ENCODE measurements at regions not wholly inside any gene's neighbourhood (a gene's known extent, or its start where the extent isn't known, plus 50 kb on each side); places are given as distances from the start of the nearest gene placed in this dataset.

DNA sequence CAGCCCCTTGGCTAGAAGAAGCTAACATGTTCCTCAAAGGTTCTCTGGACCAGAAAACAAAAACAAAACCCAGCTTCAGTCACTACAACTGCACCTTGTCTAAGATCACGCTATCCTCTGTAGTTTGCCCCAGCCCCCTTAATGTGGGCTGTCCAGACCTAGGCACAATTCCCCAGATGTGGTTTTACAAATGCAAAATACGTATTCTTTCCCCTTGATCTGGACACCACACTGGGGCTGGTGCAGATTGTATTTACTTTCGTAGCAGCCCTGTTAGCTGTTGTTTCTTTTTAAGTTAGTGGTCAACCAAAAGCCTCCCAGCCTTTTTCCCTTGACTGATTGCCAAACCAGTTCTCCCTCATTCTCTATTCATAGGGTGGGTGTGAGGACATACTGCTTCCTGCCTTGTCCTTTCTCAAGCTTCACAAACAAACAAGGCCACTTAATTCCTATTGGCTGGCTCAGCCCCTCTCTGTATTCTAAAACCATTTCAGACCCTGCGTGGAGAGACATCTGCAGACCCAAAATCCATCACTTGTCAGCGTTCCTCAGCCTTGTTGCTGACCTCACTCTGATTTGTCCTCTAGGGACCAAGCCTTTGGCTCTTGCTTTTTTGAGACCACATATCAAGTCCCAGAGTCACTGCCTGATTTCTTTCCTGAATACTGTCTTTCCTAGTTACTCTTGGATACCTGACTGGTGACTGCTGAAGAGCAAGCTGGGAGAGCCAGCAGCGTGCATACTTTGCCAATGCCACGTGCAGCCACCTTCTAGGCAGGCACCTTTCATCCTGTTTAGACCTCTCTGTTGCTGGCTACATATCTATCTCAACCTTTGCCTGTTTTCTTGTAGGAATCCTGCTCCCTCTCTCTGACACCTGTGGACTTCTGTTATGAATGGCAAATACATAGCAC is 96.4 kb upstream of the RAB3GAP2 start:
- Histone ChIP-seq H3K27me3 (replicated peaks) (no peaks in the 10 kb centered on the region), H3K36me3 (replicated peaks) (no peaks in the 10 kb centered on the region), H3K27ac (no peak overlapping the region), H3K4me3 (ENCODE audit: low read depth, low read length) (no peak overlapping the region)
- TF ChIP-seq, protein P1, sequence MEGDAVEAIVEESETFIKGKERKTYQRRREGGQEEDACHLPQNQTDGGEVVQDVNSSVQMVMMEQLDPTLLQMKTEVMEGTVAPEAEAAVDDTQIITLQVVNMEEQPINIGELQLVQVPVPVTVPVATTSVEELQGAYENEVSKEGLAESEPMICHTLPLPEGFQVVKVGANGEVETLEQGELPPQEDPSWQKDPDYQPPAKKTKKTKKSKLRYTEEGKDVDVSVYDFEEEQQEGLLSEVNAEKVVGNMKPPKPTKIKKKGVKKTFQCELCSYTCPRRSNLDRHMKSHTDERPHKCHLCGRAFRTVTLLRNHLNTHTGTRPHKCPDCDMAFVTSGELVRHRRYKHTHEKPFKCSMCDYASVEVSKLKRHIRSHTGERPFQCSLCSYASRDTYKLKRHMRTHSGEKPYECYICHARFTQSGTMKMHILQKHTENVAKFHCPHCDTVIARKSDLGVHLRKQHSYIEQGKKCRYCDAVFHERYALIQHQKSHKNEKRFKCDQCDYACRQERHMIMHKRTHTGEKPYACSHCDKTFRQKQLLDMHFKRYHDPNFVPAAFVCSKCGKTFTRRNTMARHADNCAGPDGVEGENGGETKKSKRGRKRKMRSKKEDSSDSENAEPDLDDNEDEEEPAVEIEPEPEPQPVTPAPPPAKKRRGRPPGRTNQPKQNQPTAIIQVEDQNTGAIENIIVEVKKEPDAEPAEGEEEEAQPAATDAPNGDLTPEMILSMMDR (IDR thresholded peaks at IDR 0.05; ENCODE audit: low read depth, low read length, missing control alignments) = no peak
- peak; percentile 18 for DNase-seq
- in situ Hi-C loops (cut with HindIII; ENCODE audit: low pct_ligation_motif_present, low sequenced_read_pairs) = no loop called here

GRCh38 chr1:220367833-220368232 is 95.6 kb upstream of the RAB3GAP2 start:
- in situ Hi-C loops (cut with HindIII; ENCODE audit: low pct_ligation_motif_present, low sequenced_read_pairs) = no loop called here
- DNase-seq = no peak
- Histone ChIP-seq H3K27me3 (replicated peaks) (no peaks in the 10 kb centered on the region), H3K27ac (no peak overlapping the region), H3K4me3 (ENCODE audit: low read depth, low read length) (no peak overlapping the region), H3K36me3 (replicated peaks) (no peaks in the 10 kb centered on the region)
- TF ChIP-seq, protein P1 (IDR thresholded peaks at IDR 0.05; ENCODE audit: low read depth, low read length, missing control alignments) = no peak

- H3K27me3 ChIP-seq (replicated peaks) = no peaks in the 10 kb centered on the region
- TF ChIP-seq, protein P1 (IDR thresholded peaks at IDR 0.05; ENCODE audit: low read depth, low read length, missing control alignments) = no peak
- in situ Hi-C loops (cut with HindIII; ENCODE audit: low pct_ligation_motif_present, low sequenced_read_pairs) = no loop called here
- no peak for DNase-seq
- no peaks in the 10 kb centered on the region for H3K36me3 ChIP-seq (replicated peaks)
- H3K27ac ChIP-seq = no peak overlapping the region
- H3K4me3 ChIP-seq (ENCODE audit: low read depth, low read length) = no peak overlapping the region
Measured at GRCh38 chr1:220366269-220366668, 94.0 kb upstream of the RAB3GAP2 start.

DNA sequence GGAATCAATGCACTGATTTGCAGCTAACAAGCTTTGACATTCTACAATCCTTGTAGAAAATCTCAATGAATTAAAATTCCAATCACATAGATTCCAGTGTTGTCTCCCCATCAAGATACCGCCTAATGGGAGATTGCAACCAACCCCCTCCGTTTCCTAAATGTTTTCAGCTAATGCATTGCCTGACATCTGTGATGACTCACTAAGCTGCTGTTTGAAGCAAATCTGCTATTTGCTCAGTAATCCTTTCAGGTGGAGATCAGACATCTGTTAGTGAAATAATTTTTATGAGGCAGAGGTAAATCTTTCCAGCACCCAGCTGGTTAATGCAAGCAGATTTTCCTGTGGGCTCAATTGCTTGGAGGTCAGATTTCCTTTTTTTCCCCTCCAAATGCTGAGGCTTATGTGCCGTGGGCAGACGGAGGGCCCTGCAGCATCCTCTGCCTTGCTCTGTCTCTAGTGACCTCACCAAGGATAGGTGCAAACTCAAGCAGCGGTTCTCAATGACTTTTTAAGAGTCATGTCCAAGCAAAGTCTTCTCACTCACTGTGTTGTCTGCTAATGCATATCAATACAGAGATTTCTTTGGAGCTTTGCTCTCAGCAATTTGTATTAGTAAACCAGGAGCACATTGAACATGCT is 91.1 kb upstream of the RAB3GAP2 start:
- in situ Hi-C loops (cut with HindIII; ENCODE audit: low pct_ligation_motif_present, low sequenced_read_pairs) = no loop called here
- TF ChIP-seq, protein P1 (IDR thresholded peaks at IDR 0.05; ENCODE audit: low read depth, low read length, missing control alignments) = no peak
- Histone ChIP-seq H3K36me3 (replicated peaks) (no peaks in the 10 kb centered on the region), H3K27me3 (replicated peaks) (no peaks in the 10 kb centered on the region), H3K27ac (no peak overlapping the region), H3K4me3 (ENCODE audit: low read depth, low read length) (no peak overlapping the region)
- no peak for DNase-seq

DNA sequence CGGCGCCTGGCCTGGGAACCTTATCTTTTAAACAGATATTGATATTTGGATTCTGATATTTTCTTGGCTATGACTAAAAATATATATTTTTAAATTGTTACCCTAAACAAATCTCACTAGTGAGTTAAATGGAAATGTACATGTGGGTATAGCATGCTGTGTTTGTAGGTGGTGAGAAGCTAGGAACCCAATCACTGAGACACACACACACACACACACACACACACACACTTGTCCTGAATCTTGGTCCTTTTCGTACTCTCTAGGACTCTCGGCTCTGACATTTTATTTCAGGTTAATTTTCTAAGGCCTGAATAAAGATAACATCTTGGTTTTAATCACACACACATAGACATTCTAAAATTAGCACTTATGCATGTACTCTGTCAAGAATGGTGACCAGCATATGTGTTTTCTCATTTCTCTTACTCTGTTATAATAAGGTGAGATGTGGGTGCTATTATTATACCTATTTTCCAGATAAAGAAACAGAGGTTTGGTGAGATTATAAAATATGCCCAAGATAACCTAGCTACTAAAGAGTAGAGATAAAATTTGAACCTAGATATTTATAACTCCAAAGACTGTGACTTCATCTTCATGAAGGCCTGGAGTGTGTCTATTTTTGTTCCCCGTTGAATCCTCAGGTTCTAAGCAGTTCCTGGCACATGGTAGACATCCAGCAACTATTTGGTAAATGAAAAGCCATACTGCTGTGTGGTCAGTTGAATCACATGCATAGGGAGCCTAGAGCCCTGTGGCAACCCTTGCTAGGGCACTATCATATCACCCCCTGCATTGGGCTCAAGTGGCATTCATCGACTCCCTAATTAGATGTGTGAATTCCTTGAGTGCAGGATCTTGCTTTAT is 85.0 kb upstream of the RAB3GAP2 start:
- Histone ChIP-seq H3K27ac (no peak overlapping the region), H3K36me3 (replicated peaks) (no peaks in the 10 kb centered on the region), H3K27me3 (replicated peaks) (no peaks in the 10 kb centered on the region), H3K4me3 (ENCODE audit: low read depth, low read length) (no peak overlapping the region)
- TF ChIP-seq, protein P1 (IDR thresholded peaks at IDR 0.05; ENCODE audit: low read depth, low read length, missing control alignments) = no peak
- no peak for DNase-seq
- in situ Hi-C loops (cut with HindIII; ENCODE audit: low pct_ligation_motif_present, low sequenced_read_pairs) = no loop called here

All from brain microvascular endothelial cell (primary cell).